ENCODE measurements at regions not wholly inside any gene's neighbourhood (a gene's known extent, or its start where the extent isn't known, plus 50 kb on each side); places are given as distances from the start of the nearest gene placed in this dataset.

DNA sequence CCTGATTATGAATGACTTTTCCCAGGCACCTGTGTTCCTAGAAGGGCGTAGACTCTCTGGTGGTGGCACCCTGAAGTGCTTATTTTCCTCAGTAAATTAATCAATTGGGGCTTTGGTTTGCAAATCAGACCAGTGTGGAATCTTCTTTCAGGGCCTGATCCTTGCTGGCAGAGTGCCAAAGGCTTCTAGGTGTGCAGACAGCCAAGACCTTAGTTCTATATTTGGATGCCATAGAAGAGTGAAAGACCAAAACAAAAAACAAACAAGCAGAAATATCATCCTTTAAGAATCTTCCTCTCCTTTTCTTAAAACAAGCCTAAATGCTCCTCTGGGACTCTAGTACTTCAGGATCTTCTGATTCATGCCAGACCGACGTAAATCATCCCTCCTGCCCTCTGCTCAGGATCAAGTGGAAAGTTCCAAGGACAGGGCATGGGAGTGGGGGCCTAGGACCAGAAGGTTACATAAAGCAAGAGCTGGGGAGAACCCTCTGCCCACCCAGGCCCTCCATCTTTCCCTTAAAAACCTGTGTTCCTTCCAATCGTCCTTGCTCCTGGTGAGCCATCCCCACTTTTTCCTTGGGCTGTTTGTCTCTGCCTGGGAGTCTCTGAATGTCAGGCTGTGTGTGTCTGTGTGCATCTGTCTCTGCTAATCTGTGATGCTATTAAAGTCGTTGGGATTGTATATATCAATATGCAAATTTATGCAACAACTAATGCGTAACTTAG is 70.5 kb upstream of the MYLIP start:
- Histone ChIP-seq H3K36me3 (ENCODE audit: control insufficient read depth in 2 of 2, insufficient read depth in 2 of 2, low read length in 1 of 2) (no peaks in the 10 kb centered on the region), H3K4me1 (ENCODE audit: control insufficient read depth in 2 of 2, insufficient read depth in 2 of 2, low read length in 1 of 2) (no peaks in the 10 kb centered on the region), H3K4me3 (ENCODE audit: low read depth in 1 of 2, low read length in 2 of 2) (no peak overlapping the region), H3K27ac (ENCODE audit: low read depth in 2 of 2, low read length in 1 of 2) (no peak overlapping the region), H3K27me3 (ENCODE audit: control insufficient read depth in 1 of 2, insufficient read depth in 2 of 2, low read length in 2 of 2) (no peaks in the 10 kb centered on the region), H3K9me3 (ENCODE audit: control insufficient read depth in 2 of 2, insufficient read depth in 1 of 2, low read depth in 1 of 2, low read length in 1 of 2) (no peaks in the 10 kb centered on the region)
- WGBS, 2 donors, result 78 to 81% methylated on average over 6 of the region's 6 CpGs

GRCh38 chr6:16057446-16057845 is 71.4 kb upstream of the MYLIP start:
- no peak overlapping the region for H3K27ac ChIP-seq (ENCODE audit: low read depth in 2 of 2, low read length in 1 of 2)
- H3K9me3 ChIP-seq (ENCODE audit: control insufficient read depth in 2 of 2, insufficient read depth in 1 of 2, low read depth in 1 of 2, low read length in 1 of 2), result no peaks in the 10 kb centered on the region
- no peaks in the 10 kb centered on the region for H3K4me1 ChIP-seq (ENCODE audit: control insufficient read depth in 2 of 2, insufficient read depth in 2 of 2, low read length in 1 of 2)
- no peaks in the 10 kb centered on the region for H3K36me3 ChIP-seq (ENCODE audit: control insufficient read depth in 2 of 2, insufficient read depth in 2 of 2, low read length in 1 of 2)
- no peaks in the 10 kb centered on the region for H3K27me3 ChIP-seq (ENCODE audit: control insufficient read depth in 1 of 2, insufficient read depth in 2 of 2, low read length in 2 of 2)
- H3K4me3 ChIP-seq (ENCODE audit: low read depth in 1 of 2, low read length in 2 of 2), result no peak overlapping the region
- WGBS, 2 donors, result 66 to 74% methylated on average over 6 of the region's 6 CpGs

- Histone ChIP-seq H3K4me1 (ENCODE audit: control insufficient read depth in 2 of 2, insufficient read depth in 2 of 2, low read length in 1 of 2) (no peaks in the 10 kb centered on the region), H3K27ac (ENCODE audit: low read depth in 2 of 2, low read length in 1 of 2) (no peak overlapping the region), H3K4me3 (ENCODE audit: low read depth in 1 of 2, low read length in 2 of 2) (no peak overlapping the region), H3K36me3 (ENCODE audit: control insufficient read depth in 2 of 2, insufficient read depth in 2 of 2, low read length in 1 of 2) (no peaks in the 10 kb centered on the region), H3K9me3 (ENCODE audit: control insufficient read depth in 2 of 2, insufficient read depth in 1 of 2, low read depth in 1 of 2, low read length in 1 of 2) (no peaks in the 10 kb centered on the region), H3K27me3 (ENCODE audit: control insufficient read depth in 1 of 2, insufficient read depth in 2 of 2, low read length in 2 of 2) (no peaks in the 10 kb centered on the region)
- 84 to 85% methylated on average over 6 of the region's 6 CpGs for WGBS, 2 donors
These were observed 72.5 kb upstream of the MYLIP start for GRCh38 chr6:16056263-16056870.

GRCh38 chr6:16055852-16056251 is 73.0 kb upstream of the MYLIP start:
- no peak overlapping the region for H3K4me3 ChIP-seq (ENCODE audit: low read depth in 1 of 2, low read length in 2 of 2)
- no peaks in the 10 kb centered on the region for H3K9me3 ChIP-seq (ENCODE audit: control insufficient read depth in 2 of 2, insufficient read depth in 1 of 2, low read depth in 1 of 2, low read length in 1 of 2)
- WGBS, 2 donors, result 86 to 90% methylated on average over 4 of the region's 4 CpGs
- no peaks in the 10 kb centered on the region for H3K4me1 ChIP-seq (ENCODE audit: control insufficient read depth in 2 of 2, insufficient read depth in 2 of 2, low read length in 1 of 2)
- no peaks in the 10 kb centered on the region for H3K36me3 ChIP-seq (ENCODE audit: control insufficient read depth in 2 of 2, insufficient read depth in 2 of 2, low read length in 1 of 2)
- no peak overlapping the region for H3K27ac ChIP-seq (ENCODE audit: low read depth in 2 of 2, low read length in 1 of 2)
- no peaks in the 10 kb centered on the region for H3K27me3 ChIP-seq (ENCODE audit: control insufficient read depth in 1 of 2, insufficient read depth in 2 of 2, low read length in 2 of 2)

DNA sequence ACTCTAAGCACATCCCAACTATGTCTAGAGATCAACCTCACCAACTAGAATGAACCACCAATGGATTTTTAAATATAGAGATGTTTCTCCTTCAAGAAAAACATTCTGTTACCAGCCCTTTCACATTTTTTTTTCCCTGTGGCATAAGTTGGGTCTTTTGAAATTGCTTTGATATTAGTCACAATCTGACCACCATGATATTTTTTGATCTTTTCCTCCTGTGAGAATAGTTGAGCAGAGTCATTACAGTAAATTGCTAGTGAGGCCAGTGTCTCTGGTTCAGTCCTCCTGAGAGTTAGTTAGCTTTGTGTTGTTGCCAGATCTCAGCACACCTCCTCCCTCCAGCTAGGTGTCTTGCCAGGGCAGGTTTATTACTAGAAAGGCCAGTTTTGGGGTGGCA is 79.7 kb upstream of the MYLIP start:
- no peaks in the 10 kb centered on the region for H3K27me3 ChIP-seq (ENCODE audit: control insufficient read depth in 1 of 2, insufficient read depth in 2 of 2, low read length in 2 of 2)
- no peaks in the 10 kb centered on the region for H3K9me3 ChIP-seq (ENCODE audit: control insufficient read depth in 2 of 2, insufficient read depth in 1 of 2, low read depth in 1 of 2, low read length in 1 of 2)
- no peak overlapping the region for H3K4me3 ChIP-seq (ENCODE audit: low read depth in 1 of 2, low read length in 2 of 2)
- no peaks in the 10 kb centered on the region for H3K36me3 ChIP-seq (ENCODE audit: control insufficient read depth in 2 of 2, insufficient read depth in 2 of 2, low read length in 1 of 2)
- H3K4me1 ChIP-seq (ENCODE audit: control insufficient read depth in 2 of 2, insufficient read depth in 2 of 2, low read length in 1 of 2), result no peaks in the 10 kb centered on the region
- no peak overlapping the region for H3K27ac ChIP-seq (ENCODE audit: low read depth in 2 of 2, low read length in 1 of 2)

GRCh38 chr6:16048221-16048620 is 80.7 kb upstream of the MYLIP start:
- Histone ChIP-seq H3K4me3 (ENCODE audit: low read depth in 1 of 2, low read length in 2 of 2) (no peak overlapping the region), H3K27me3 (ENCODE audit: control insufficient read depth in 1 of 2, insufficient read depth in 2 of 2, low read length in 2 of 2) (no peaks in the 10 kb centered on the region), H3K4me1 (ENCODE audit: control insufficient read depth in 2 of 2, insufficient read depth in 2 of 2, low read length in 1 of 2) (no peaks in the 10 kb centered on the region), H3K9me3 (ENCODE audit: control insufficient read depth in 2 of 2, insufficient read depth in 1 of 2, low read depth in 1 of 2, low read length in 1 of 2) (no peaks in the 10 kb centered on the region), H3K27ac (ENCODE audit: low read depth in 2 of 2, low read length in 1 of 2) (no peak overlapping the region), H3K36me3 (ENCODE audit: control insufficient read depth in 2 of 2, insufficient read depth in 2 of 2, low read length in 1 of 2) (no peaks in the 10 kb centered on the region)
- WGBS, 2 donors, result 90 to 93% methylated on average over 3 of the region's 3 CpGs

DNA sequence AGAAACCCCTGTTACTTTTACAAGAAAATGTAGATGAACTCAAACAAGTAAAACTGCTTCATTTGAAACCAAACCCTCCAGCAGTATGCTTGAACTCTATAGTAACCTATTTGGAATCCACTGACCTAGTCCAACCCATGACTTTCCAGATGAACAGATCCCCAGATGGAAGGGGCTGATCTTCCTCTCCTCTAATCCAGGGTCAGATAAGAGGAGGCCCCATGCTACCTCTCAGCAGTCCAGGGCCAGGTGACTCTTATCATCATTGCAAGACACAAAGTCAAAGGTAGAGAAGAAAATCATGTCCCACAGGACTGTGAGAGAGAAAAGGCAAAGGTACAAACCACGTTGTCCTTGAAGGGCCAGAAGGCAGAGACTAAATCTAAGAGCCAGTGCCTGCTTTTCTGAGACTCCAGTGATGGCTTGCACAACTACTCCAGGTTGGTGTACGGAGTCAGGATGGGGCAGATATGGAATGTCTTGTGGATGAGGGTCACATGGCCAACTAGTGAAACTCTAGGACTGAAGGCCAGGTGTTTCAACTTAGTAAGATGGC is 81.4 kb upstream of the MYLIP start:
- no peak overlapping the region for H3K27ac ChIP-seq (ENCODE audit: low read depth in 2 of 2, low read length in 1 of 2)
- H3K27me3 ChIP-seq (ENCODE audit: control insufficient read depth in 1 of 2, insufficient read depth in 2 of 2, low read length in 2 of 2), result no peaks in the 10 kb centered on the region
- H3K4me1 ChIP-seq (ENCODE audit: control insufficient read depth in 2 of 2, insufficient read depth in 2 of 2, low read length in 1 of 2), result no peaks in the 10 kb centered on the region
- no peaks in the 10 kb centered on the region for H3K9me3 ChIP-seq (ENCODE audit: control insufficient read depth in 2 of 2, insufficient read depth in 1 of 2, low read depth in 1 of 2, low read length in 1 of 2)
- H3K36me3 ChIP-seq (ENCODE audit: control insufficient read depth in 2 of 2, insufficient read depth in 2 of 2, low read length in 1 of 2), result no peaks in the 10 kb centered on the region
- WGBS, 2 donors, result 68 to 85% methylated on average over 2 of the region's 2 CpGs
- no peak overlapping the region for H3K4me3 ChIP-seq (ENCODE audit: low read depth in 1 of 2, low read length in 2 of 2)

- no peaks in the 10 kb centered on the region for H3K9me3 ChIP-seq (ENCODE audit: control insufficient read depth in 2 of 2, insufficient read depth in 1 of 2, low read depth in 1 of 2, low read length in 1 of 2)
- H3K27me3 ChIP-seq (ENCODE audit: control insufficient read depth in 1 of 2, insufficient read depth in 2 of 2, low read length in 2 of 2), result no peaks in the 10 kb centered on the region
- WGBS, 2 donors, result 30 to 43% methylated on average over 4 of the region's 4 CpGs
- no peaks in the 10 kb centered on the region for H3K36me3 ChIP-seq (ENCODE audit: control insufficient read depth in 2 of 2, insufficient read depth in 2 of 2, low read length in 1 of 2)
- no peaks in the 10 kb centered on the region for H3K4me1 ChIP-seq (ENCODE audit: control insufficient read depth in 2 of 2, insufficient read depth in 2 of 2, low read length in 1 of 2)
- no peak overlapping the region for H3K27ac ChIP-seq (ENCODE audit: low read depth in 2 of 2, low read length in 1 of 2)
- H3K4me3 ChIP-seq (ENCODE audit: low read depth in 1 of 2, low read length in 2 of 2), result no peak overlapping the region
These were observed 83.6 kb upstream of the MYLIP start for GRCh38 chr6:16045238-16045637.

DNA sequence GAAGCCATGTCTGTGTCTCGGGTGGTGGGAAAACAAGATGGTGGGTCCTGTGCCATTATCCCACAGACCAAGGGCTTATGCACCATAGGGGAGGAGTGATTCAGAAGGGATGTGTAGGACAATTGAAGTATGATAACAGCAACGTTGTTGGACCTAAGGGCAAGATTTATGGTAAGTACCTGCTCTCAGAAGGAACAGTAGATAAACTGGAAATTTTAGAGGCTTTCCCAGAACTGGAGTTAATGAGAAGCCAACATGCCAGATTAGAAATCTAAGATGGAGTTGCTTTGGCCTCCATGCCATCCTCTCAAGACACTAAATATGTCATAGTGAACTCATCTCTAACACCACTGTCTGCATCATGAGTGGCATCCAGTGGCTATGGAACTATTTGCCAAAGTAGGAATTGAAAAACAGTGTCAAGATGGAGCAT is 84.7 kb upstream of the MYLIP start:
- H3K27me3 ChIP-seq (ENCODE audit: control insufficient read depth in 1 of 2, insufficient read depth in 2 of 2, low read length in 2 of 2), result no peaks in the 10 kb centered on the region
- 68 to 70% methylated on average over 2 of the region's 2 CpGs for WGBS, 2 donors
- no peaks in the 10 kb centered on the region for H3K9me3 ChIP-seq (ENCODE audit: control insufficient read depth in 2 of 2, insufficient read depth in 1 of 2, low read depth in 1 of 2, low read length in 1 of 2)
- no peak overlapping the region for H3K4me3 ChIP-seq (ENCODE audit: low read depth in 1 of 2, low read length in 2 of 2)
- no peaks in the 10 kb centered on the region for H3K4me1 ChIP-seq (ENCODE audit: control insufficient read depth in 2 of 2, insufficient read depth in 2 of 2, low read length in 1 of 2)
- no peaks in the 10 kb centered on the region for H3K36me3 ChIP-seq (ENCODE audit: control insufficient read depth in 2 of 2, insufficient read depth in 2 of 2, low read length in 1 of 2)
- H3K27ac ChIP-seq (ENCODE audit: low read depth in 2 of 2, low read length in 1 of 2), result no peak overlapping the region
